GM19324 (cell line): ENCODE measurements at regions not wholly inside any gene's neighbourhood (a gene's known extent, or its start where the extent isn't known, plus 50 kb on each side); places are given as distances from the start of the nearest gene placed in this dataset.

Experiments used
- ATAC-seq: cut with Tn5 transposase; IDR thresholded peaks from one replicate; pipeline ENCODE4 v1.9.1; 2021; ENCODE audit warnings: mild to moderate bottlenecking, moderate library complexity; ENCODE audit not compliant: unreplicated experiment, low FRiP score

DNA sequence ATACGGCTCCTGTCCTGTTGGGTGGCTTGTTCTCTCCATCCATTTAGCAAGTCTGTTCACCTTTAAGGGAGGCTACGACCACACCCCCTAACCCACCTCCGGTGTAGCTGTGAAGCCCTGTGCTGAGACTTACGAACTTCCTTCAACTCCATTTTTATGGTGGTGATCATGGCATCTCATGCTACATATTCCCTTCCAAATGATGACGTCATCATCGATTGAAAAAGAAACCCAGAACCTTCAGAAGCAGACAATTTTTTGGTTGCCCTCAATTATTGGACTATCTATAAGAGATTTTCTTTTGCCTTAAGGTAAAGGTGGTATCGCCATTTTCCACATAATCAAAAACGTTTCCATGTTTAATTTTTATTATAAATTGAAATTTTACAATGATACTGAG is 389.0 kb downstream of the CBLN4 start:
- no peak for ATAC-seq

DNA sequence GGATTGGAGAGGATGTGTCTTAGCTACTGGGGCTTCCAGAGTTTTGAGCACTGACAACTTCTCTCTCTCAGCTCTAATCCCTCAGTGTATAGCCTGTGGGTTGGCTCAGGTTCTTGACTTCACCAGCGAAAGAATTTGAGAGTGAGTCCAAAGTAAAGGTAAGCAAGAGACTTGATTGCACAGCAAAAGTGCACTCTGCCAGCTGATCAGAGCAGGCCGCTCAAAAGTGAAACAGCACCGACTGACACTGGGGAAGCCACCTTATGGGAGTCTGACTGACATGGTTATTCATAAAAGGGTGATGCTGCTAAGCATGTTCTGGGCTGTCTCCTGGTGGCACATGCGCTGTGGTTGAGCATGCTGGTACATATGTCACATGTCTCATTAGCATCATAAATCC is 389.5 kb downstream of the CBLN4 start:
- ATAC-seq: no peak

DNA sequence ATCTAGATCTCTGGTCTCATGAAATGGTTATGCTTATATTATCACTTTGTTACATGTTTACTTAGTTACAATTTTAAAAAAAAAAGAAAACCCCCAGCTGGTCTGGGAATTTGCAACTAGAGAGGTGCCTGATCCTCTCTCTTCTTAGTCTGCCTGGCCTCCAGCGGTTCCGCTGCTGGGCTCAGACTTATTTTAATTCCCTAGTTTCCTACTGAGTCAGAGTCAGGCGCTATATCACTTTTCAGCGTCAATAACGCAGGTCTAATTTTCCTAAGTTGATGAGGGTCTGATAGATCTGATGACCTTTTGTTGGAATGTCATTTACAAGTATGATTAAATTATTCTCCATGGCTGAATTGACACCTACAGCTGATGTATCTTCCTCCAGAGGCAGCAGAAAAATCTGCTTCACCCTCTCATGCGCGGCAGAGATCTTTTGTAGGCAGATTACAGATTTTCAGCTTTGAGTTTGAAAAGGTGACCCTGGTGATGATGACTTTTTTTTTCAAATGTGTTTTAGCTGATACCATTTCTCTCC is 391.0 kb downstream of the CBLN4 start:
- ATAC-seq: no peak

DNA sequence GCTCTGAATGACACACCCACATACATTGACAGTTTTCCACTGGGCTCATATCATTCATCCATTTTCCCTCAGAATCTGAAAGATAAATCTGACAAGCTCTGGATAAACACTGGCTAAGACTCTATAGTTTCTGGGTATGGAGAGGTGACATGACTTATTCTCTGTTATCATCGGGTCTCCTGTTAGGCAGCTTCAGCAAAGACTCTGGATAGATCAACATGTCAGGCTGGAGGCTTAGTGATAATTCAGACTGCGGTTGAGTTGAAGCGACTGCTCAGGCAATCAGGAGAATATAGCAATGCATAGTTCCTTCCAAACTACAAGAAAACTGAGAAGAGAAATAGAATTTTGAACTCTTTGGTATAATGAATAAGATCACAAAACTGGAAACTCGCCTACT is 394.6 kb downstream of the CBLN4 start:
- ATAC-seq: no peak

DNA sequence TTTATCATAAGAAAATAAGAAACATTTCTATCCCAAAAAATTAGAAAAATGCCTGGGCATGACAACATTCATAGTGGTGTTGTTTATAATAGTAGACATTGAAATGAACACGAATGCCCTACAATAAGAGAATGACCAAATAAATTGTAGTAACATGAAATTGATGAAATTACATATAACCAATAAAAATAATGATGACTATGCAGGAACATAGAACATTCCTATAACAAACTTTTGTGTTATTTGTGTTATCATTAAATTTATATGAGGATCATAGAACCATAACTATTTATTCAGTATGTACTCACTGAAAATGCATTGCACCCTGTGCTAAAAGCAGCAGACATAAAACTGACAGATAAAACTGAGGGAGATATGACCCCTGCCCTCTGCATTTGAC is 399.7 kb downstream of the CBLN4 start:
- ATAC-seq: no peak

DNA sequence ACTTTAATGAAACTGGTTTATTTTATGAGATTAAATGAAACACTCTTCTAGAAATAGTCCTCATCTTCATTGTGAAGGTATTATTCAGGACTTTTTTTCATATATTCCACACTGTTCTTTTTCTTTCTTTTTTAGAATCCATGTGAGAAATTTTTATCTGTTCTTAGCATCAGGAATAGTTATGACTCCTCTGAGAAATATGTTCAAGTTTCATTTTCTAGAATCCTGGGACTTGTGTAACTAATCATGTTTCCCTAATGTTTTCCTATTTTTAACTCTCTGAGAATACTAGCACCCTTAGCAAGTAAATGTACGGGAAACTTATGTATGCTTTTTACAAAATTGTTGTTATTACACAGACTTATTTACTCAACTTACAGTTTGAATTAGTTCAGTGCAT is 407.8 kb downstream of the CBLN4 start:
- no peak for ATAC-seq

DNA sequence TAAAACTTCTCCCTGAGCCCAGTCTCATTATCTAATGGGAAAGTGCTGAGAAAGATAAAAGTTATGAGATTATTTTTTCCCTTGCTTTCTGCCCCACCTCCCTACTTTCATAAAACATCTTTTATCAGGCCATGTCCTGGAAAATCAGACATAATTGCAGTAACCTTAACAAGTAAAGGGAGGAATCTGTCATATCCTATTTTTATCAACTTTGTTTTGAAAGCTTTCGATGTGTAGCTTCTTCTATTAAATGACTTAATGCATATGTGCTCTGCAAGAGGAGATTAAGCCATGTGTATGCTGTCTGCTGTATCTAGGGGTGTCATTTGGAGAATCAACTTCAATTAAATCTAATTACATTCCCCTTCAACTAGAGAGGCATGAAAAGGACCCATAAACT is 408.9 kb downstream of the CBLN4 start:
- no peak for ATAC-seq

DNA sequence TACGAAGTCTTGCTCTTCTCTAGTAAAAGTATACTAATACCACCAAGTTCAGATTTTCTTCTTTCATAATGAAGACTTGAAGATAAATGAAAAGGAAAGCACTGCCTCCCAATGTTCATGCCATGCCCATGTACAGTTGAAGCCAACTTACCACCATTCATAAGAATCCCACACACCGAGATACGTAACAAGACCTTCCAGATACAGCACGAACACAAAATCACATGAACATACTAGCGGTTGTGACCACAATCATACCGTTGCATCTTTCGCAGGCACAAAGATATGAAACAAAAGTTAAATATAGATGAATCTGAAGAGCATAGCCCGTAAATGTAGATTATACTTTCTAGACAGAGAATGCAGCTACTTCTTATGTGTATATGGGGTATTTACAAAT is 412.5 kb downstream of the CBLN4 start:
- ATAC-seq: no peak

DNA sequence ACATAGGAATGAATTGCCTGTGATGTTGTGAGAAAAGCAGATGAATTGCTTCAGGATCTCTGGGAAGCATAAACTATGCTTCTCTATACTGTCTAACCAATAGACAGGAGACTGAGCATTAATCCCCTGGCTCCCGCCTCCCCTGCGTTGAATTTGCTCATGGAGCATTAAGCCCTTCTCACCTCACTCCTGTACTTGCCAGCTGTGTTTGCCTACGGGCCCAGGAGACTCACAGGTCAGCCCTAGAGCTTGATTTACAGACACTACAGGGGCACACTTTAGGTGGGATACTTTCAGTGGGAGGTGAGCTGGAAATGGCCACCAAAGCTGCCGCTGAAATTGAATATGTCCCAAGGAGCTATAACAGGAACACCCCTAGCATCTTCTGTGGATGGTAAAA is 418.7 kb downstream of the CBLN4 start:
- ATAC-seq: no peak

DNA sequence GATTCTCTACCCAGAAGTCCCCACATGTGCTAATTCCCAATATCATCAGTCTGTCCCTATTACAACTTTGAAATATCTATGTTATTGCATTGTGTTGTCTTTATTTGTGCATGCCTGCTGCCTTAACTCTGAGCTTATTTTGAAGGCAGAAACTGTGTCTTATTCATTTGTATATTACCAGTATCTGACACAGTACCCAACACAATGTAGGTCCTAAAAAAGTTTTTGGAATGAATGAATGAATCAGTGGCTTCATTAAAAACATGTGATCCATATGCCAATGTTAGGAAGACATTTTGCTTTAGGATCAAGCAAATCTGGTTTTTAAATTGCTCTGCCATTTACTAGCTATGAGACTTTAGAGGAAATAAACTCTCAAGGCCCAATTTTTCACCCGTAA is 420.4 kb downstream of the CBLN4 start:
- no peak for ATAC-seq

DNA sequence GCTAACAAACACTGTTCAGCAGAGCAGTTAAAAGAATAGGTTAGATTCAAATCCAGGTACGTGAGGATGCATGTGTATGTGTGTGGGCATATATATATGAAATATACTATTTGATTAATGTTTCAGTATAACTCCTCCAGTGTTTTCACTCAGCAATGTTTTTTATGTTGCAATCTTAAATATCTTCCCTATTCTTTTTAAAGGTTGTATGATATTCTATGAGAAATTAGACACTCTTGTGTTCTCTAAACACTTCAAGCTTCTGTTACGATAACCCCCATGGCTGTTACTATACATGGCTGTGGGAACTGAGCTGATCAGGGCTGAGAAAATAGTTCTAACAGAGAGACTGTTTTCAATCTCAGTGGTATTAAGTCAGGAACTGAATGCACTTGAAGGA is 421.0 kb downstream of the CBLN4 start:
- ATAC-seq: no peak

DNA sequence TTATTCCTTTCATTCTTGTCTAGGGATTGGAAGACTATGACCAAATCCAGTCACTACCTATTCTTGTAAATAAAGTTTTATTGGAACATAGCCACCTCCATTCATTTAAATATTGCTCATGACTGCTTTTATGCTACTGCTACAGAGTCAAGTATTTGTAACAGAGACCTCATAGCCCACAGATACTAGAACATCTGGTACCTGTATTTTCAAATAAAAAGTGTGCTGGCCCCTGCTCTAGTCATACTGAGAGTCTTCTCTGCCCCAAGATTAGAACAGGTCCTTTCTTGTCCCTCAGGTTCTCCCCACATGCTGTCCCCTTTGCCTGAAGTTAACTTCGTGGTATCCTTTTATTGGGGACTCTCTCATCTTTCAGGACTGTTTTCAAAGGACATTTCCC is 422.3 kb downstream of the CBLN4 start:
- no peak for ATAC-seq

DNA sequence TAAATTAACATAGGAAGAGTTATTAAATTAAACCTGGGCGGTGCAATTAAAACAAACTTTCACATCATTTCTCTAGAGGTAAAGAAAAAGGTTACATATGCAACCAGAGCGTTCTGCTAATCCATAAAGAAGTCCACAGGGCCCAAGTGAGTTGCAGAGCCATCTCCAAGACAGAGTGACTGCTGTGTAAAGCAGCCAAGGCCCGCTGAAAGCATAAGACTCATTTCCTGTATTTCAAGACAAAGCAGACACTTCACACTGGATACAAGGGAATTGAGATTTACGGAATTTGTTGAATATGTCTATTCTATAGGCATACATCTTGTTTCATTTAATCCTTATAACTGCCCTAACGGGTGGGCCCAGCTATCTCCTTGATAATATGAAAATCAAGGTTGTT is 422.8 kb downstream of the CBLN4 start:
- no peak for ATAC-seq

DNA sequence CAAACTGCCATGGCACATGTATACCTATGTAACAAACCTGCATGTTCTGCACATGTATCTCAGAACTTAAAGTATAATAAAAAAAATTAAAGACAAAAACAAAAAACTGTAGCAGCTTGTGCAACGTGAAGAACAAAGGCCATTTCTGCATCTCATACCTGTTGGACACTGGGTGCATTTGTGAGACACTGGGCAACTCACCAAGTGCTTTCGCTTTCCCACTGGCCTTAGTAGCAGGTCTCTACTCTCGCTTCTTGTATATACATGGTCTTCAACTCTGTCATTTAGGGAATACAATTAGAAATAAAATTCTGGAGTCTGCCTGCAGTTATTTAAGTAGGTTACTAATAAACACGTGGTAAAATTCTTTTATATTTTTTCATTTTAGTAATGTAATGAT is 423.8 kb downstream of the CBLN4 start:
- no peak for ATAC-seq

DNA sequence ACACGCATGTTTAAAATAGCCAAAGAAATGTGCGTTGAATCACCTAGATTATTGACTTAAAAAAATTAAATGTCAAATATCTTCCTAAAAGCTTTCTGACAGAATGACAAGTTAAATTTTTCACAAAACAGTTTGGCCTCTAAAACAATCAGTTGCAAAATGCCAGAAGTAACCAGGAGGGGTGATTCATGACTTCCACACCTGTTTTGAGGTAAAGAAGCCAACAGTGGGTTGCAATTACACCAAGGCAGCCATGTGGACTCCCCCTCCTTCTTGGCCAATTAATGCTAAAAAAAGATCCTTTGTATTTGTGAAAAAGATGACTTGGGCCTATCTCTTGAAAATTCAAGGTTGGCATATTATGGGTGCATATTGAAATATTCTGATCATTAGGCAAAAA is 424.8 kb downstream of the CBLN4 start:
- ATAC-seq: no peak

DNA sequence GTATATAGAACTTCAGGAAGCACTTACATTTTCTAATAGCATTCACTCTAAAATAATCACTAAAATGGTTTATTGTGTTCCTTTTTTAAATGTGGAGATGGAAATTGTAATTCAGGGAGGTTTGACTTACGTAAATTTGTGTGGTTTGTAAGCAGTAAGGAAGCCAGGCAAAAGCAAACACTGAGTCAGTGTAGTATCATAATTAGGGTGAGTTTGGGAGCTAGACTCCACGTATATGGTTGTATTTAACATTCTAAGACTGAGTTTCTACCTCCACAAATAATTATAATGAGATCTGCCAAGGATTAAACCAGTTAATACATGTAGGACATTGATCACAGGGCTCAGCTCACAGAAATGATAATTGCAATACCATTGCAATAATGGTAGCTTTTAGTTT is 425.5 kb downstream of the CBLN4 start:
- ATAC-seq: no peak

DNA sequence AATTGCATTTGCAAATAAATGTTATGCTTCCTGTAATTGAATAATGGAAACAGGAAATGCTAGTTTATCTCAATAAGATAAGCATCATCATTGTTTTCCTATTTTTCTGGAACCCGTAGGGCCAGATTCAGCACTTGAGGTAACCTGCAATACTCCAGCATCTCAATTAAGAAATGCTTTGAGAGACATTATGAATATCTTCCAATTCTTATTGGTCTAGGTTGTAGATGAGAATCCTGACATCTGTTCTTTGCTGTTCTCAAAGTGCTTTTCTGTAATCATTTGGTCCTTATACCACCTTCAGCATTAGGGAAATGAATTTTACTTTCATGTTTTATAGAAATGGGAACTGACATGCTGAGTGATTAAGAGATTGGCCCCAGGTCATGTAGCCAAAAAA is 428.3 kb downstream of the CBLN4 start:
- ATAC-seq: no peak

DNA sequence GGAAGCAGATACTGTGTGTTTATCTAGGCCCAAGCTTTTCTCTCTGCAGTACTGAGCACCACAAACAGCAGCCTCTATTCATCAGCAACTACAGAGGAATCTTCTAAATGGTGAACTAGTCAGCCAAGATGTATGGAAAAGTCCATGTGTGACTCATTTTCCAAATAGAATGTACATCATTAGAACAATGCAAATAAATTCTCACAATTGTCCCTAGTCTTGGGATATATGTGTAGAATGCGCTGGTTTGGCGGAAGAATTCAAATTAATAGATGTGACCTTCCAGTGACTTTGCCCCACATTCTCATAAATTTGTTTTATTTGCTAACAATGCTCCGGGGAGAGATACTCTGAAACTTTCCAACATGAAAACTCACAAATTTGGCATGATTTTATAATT is 436.2 kb downstream of the CBLN4 start:
- no peak for ATAC-seq

DNA sequence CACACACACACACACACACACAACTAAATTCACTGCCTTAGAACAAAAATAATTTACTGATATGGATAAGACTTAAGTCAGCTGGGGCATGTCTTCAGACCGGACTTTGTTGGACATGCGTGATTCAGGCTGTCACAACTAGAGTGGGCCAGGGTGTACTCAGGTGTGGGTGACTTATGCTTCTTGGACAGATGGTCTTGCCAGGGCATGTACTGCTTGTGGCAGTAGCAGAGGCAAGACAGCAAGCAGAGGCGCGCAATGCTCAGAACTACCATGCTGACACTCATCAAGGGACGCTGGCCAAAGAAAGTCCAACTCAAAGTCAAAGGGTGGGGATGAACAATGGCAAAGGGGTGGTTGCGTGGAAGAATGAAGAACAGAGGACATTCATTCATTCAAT is 437.5 kb downstream of the CBLN4 start:
- no peak for ATAC-seq

DNA sequence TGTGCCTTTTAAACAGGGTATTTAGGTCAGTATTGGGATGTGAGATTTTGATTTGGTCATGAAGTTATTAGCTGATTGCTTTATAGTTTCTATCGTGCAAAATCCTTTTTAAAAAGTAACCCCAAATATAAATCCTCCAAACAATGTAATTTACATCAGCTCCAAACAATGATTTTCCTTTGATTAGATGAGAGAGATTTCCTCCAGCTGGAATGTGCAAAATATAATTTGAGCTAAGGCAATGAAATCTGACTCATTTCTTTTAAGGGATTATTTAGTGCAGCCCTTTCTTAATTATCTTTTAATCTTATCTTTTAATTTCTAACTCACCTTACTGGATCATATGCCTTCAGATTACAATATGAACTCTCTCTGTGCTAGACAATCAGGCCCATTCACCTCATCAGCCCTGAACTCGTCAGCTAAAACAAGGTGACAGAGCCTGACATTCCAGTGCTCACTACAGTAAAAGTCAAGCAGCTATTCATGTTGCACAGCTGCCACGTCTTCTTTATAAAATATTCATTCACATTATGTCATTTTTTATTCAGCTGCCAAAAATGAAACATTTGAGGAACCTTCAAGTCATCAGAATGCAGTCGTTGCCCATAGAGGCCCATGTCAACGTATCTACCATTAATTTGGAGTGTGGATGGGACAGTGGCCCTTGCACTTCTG is 440.1 kb downstream of the CBLN4 start:
- ATAC-seq: no peak

DNA sequence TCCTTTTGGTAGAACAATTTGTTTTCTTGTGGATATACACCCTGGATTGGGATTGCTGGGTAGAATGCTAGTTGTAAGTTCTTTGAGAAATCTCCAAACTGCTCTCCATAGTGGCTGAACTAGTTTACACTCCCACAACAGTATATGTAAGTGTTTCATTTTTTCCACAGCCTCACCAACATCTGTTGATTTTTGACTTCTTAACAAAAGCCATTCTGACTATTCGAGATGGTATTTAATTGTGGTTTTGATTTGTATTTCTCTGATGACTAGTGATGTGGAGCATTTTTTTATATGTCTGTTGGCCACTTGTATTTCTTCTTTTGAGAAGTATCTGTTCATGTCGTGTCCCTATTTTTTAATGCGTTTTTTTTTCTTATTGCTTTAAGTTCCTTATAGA is 444.1 kb downstream of the CBLN4 start:
- ATAC-seq: no peak

DNA sequence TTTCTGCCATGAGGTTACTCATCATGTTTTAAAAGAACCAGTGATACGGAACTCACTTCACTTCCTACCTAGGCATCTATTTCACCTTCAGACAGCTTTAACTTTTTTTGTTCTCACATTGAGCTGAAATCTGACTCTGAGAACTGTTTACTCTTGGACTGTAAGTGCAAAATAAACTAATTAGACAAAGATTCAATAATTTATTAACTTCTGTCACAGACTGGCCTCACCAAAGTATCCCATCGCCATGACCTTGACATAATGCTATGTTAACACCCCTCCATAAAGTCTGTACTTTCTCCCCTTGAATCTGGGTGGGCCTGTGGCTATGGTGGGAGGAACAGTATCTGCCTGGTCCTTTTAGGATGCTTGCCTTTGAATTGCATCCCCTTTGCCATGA is 448.1 kb downstream of the CBLN4 start:
- ATAC-seq: no peak

DNA sequence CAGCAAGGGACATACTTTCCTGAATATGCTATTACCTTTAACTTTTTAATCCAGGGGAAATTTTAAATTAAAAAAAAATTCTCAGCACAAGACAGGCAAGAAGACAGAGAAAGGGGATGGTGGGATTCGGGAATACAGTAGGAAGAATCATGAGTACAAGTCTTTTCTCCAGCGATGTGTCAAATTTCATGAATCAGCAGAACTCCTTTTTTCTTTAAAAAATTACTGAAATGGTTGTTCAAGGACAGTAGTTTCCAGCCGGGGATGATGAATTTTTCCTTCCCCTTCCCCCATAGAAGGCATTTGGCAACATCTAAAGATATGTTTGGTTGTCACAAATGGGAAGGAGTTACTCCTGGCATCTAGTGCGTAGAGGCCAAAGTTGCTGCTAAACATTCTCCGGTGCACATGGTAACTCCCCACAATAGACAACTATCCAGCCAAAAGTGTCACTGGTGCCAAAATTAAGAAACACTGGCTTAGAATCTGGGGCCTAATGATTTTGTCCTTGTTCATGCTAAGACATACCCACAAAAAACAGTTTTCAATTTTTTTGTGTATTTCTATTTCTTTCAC is 450.2 kb downstream of the CBLN4 start:
- no peak for ATAC-seq
